ENCODE measurements at regions not wholly inside any gene's neighbourhood (a gene's known extent, or its start where the extent isn't known, plus 50 kb on each side); places are given as distances from the start of the nearest gene placed in this dataset.

- CTCF ChIA-PET, result interaction anchor here (0.7 kb wide), 1 partner anchor 30 kb away, joined by 3 read pairs; no protein-coding TSS in a partner anchor
- no peaks in the 10 kb centered on the region for H3F3A ChIP-seq (replicated peaks; ENCODE audit: insufficient read depth)
- H2AFZ ChIP-seq (ENCODE audit: low read depth), result no peak overlapping the region
- H3K4me1 ChIP-seq (ENCODE audit: control insufficient read depth in 1 of 2, insufficient read depth in 2 of 2, low read depth in 1 of 2, low read length in 1 of 2), result no peaks in the 10 kb centered on the region; a peak in 1 of 4 replicates
- H3K4me3 ChIP-seq (ENCODE audit: low read depth in 2 of 2, low read length in 1 of 2), result no peak overlapping the region
- no peaks in the 10 kb centered on the region for H4K20me1 ChIP-seq (ENCODE audit: insufficient read depth)
- H3K36me3 ChIP-seq (replicated peaks in 1 of 2; ENCODE audit: control insufficient read depth in 1 of 2, insufficient read depth in 2 of 2, low read length in 1 of 2), result no peaks in the 10 kb centered on the region
- WGBS (ENCODE audit: low lambda C conversion rate), result 35% methylated on average over 6 of the region's 16 CpGs
- no peaks in the 10 kb centered on the region for H3K27me3 ChIP-seq (ENCODE audit: insufficient read depth)
- no peak overlapping the region for H3K4me2 ChIP-seq
- no peak for DNase-seq
- H3K79me2 ChIP-seq (ENCODE audit: insufficient read depth), result no peaks in the 10 kb centered on the region
- POLR2A ChIA-PET, result no interaction called here
- H3K27ac ChIP-seq (ENCODE audit: low read depth in 2 of 2, low read length in 1 of 2), result no peak overlapping the region
- TF ChIP-seq EP300 (IDR thresholded peaks at IDR 0.05; ENCODE audit: borderline replicate concordance in 1 of 2, low read depth in 1 of 2, low read length in 1 of 2) (no peak), RXRA (IDR thresholded peaks at IDR 0.05; ENCODE audit: borderline replicate concordance, low read depth) (no peak), RFX5 (IDR thresholded peaks at IDR 0.05; ENCODE audit: low read length) (no peak), GATA2 (CRISPR knock-in tag; IDR thresholded peaks at IDR 0.05) (no peak), RCOR1 (IDR thresholded peaks at IDR 0.05; ENCODE audit: low read length) (no peak), FOSL2 (IDR thresholded peaks at IDR 0.05; ENCODE audit: borderline replicate concordance, low read depth) (no peak), TCF12 (IDR thresholded peaks at IDR 0.05) (no peak), GABPA (IDR thresholded peaks at IDR 0.05; ENCODE audit: low read depth) (no peak), EZH2phosphoT487 (IDR thresholded peaks at IDR 0.05; ENCODE audit: borderline replicate concordance, low read depth) (no peak), TAF1 (IDR thresholded peaks at IDR 0.05; ENCODE audit: borderline replicate concordance, low read depth, low read length) (no peak), REST (IDR thresholded peaks at IDR 0.05; ENCODE audit: low read depth, low read length) (no peak)
- TF ChIP-seq, protein P1, sequence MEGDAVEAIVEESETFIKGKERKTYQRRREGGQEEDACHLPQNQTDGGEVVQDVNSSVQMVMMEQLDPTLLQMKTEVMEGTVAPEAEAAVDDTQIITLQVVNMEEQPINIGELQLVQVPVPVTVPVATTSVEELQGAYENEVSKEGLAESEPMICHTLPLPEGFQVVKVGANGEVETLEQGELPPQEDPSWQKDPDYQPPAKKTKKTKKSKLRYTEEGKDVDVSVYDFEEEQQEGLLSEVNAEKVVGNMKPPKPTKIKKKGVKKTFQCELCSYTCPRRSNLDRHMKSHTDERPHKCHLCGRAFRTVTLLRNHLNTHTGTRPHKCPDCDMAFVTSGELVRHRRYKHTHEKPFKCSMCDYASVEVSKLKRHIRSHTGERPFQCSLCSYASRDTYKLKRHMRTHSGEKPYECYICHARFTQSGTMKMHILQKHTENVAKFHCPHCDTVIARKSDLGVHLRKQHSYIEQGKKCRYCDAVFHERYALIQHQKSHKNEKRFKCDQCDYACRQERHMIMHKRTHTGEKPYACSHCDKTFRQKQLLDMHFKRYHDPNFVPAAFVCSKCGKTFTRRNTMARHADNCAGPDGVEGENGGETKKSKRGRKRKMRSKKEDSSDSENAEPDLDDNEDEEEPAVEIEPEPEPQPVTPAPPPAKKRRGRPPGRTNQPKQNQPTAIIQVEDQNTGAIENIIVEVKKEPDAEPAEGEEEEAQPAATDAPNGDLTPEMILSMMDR (IDR thresholded peaks at IDR 0.05), result no peak
- TF ChIP-seq, protein P2, sequence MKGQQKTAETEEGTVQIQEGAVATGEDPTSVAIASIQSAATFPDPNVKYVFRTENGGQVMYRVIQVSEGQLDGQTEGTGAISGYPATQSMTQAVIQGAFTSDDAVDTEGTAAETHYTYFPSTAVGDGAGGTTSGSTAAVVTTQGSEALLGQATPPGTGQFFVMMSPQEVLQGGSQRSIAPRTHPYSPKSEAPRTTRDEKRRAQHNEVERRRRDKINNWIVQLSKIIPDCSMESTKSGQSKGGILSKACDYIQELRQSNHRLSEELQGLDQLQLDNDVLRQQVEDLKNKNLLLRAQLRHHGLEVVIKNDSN (IDR thresholded peaks at IDR 0.05; ENCODE audit: borderline replicate concordance, low read depth), result no peak
- TF ChIP-seq, protein P3, sequence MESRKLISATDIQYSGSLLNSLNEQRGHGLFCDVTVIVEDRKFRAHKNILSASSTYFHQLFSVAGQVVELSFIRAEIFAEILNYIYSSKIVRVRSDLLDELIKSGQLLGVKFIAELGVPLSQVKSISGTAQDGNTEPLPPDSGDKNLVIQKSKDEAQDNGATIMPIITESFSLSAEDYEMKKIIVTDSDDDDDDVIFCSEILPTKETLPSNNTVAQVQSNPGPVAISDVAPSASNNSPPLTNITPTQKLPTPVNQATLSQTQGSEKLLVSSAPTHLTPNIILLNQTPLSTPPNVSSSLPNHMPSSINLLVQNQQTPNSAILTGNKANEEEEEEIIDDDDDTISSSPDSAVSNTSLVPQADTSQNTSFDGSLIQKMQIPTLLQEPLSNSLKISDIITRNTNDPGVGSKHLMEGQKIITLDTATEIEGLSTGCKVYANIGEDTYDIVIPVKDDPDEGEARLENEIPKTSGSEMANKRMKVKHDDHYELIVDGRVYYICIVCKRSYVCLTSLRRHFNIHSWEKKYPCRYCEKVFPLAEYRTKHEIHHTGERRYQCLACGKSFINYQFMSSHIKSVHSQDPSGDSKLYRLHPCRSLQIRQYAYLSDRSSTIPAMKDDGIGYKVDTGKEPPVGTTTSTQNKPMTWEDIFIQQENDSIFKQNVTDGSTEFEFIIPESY (IDR thresholded peaks at IDR 0.05; ENCODE audit: borderline replicate concordance, low read depth), result no peak
- TF ChIP-seq, protein P4, sequence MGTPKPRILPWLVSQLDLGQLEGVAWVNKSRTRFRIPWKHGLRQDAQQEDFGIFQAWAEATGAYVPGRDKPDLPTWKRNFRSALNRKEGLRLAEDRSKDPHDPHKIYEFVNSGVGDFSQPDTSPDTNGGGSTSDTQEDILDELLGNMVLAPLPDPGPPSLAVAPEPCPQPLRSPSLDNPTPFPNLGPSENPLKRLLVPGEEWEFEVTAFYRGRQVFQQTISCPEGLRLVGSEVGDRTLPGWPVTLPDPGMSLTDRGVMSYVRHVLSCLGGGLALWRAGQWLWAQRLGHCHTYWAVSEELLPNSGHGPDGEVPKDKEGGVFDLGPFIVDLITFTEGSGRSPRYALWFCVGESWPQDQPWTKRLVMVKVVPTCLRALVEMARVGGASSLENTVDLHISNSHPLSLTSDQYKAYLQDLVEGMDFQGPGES (IDR thresholded peaks at IDR 0.05; ENCODE audit: low read depth, low read length), result no peak
- TF ChIP-seq, protein P5, sequence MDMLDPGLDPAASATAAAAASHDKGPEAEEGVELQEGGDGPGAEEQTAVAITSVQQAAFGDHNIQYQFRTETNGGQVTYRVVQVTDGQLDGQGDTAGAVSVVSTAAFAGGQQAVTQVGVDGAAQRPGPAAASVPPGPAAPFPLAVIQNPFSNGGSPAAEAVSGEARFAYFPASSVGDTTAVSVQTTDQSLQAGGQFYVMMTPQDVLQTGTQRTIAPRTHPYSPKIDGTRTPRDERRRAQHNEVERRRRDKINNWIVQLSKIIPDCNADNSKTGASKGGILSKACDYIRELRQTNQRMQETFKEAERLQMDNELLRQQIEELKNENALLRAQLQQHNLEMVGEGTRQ (IDR thresholded peaks at IDR 0.05; ENCODE audit: borderline replicate concordance, low read depth, low read length), result no peak
- no peaks in the 10 kb centered on the region for H3K9me3 ChIP-seq
- no peaks in the 10 kb centered on the region for H3K9me2 ChIP-seq
- no peak overlapping the region for H3K9ac ChIP-seq
Measured at GRCh38 chr2:240199133-240199870, 58.8 kb upstream of the OTOS start.

Data from SK-N-SH (cell line).